Activated naive CD8-positive, alpha-beta T cell treated with anti-CD3 and anti-CD28 coated beads, Interleukin-2, amount 50 U/mL, for 24 hours (primary cell): ENCODE measurements at regions not wholly inside any gene's neighbourhood (a gene's known extent, or its start where the extent isn't known, plus 50 kb on each side); places are given as distances from the start of the nearest gene placed in this dataset.
A peak's percentile ranks its signal among the peaks of the same experiment; 100 is the strongest.
"Not testable (repeated sequence)": the region's sequence is repeated elsewhere in the genome, so short reads cannot be mapped to it uniquely, and the experiment has no call there.

Experiments used
- ATAC-seq: fragments of 150-1000 bp; cut with Tn5 transposase; one replicate; pipeline ENCODE4 v1.10.0; 2021
- DNase-seq: peaks from one replicate; pipeline ENCODE4 v3.0.0; 2021
- H3K27ac Mint-ChIP-seq: one replicate; pipeline ENCODE4 v1.8.0; 2021; ENCODE audit warnings: mild to moderate bottlenecking, mixed read lengths
- H3K27me3 Mint-ChIP-seq: one replicate; pipeline ENCODE4 v1.8.0; 2021; ENCODE audit warnings: mixed read lengths
- H3K36me3 Mint-ChIP-seq: one replicate; pipeline ENCODE4 v1.8.0; 2021; ENCODE audit warnings: low read depth, mixed read lengths
- H3K4me1 Mint-ChIP-seq: one replicate; pipeline ENCODE4 v1.8.0; 2021; ENCODE audit warnings: mixed read lengths
- H3K4me3 Mint-ChIP-seq: one replicate; pipeline ENCODE4 v1.8.0; 2021; ENCODE audit warnings: mild to moderate bottlenecking, moderate library complexity, mixed read lengths
- H3K9me3 Mint-ChIP-seq: one replicate; pipeline ENCODE4 v1.8.0; 2021; ENCODE audit warnings: mixed read lengths

- peaks cover under 1% of the 10 kb centered on the region for H3K4me1 Mint-ChIP-seq
- H3K27ac Mint-ChIP-seq = no peak overlapping the region
- no peak overlapping the region for H3K4me3 Mint-ChIP-seq
- H3K36me3 Mint-ChIP-seq = peaks cover 6% of the 10 kb centered on the region
- peaks cover 20% of the 10 kb centered on the region for H3K9me3 Mint-ChIP-seq
- H3K27me3 Mint-ChIP-seq = no peaks in the 10 kb centered on the region
- ATAC-seq (no peak), DNase-seq (no peak)
Observed at GRCh38 chr6:170192905-170193304, 98.0 kb downstream of the DLL1 start.

DNA sequence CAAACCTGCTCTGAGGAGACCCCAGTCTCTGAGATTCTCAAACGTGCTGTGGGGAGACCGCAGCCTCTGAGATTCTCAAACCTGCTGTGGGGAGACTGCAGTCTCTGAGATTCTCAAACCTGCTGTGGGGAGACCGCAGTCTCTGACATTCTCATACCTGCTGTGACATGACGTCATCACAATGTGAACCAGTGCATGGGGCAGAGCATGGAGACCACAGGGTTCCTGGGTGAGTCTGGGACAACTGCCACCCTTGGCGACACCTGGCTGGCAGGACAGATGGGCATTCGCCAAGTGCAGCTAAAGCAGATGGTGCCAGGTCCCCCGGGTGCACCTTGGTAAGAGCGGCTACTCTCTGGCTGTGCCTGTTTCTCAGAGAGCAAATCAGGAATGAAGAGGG lies 98.8 kb downstream of the DLL1 start:
- not testable (repeated sequence) for H3K27me3 Mint-ChIP-seq, H3K4me1 Mint-ChIP-seq, DNase-seq, H3K36me3 Mint-ChIP-seq, H3K4me3 Mint-ChIP-seq, ATAC-seq, H3K27ac Mint-ChIP-seq
- H3K9me3 Mint-ChIP-seq = peaks cover 20% of the 10 kb centered on the region

DNA sequence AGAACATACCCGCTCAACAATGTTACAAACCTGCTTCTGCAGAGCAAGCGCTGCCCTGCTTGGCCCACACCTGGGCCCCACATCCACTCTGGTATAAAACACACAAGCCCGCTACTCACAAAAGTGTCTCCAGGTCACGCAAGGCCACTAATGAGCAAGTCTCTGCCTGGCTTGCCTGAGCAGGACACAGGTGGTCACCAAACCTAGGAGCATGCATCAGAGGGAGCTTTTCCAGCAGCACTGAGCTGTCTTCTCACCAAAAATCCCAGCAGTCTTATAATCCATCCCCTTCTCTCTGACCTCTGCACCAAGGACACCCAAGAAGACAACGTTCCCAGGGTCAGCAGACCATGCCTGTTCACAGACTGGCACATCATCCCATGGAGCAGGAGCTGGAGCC lies 100.8 kb downstream of the DLL1 start:
- H3K4me3 Mint-ChIP-seq = no peak overlapping the region
- no peaks in the 10 kb centered on the region for H3K4me1 Mint-ChIP-seq
- H3K27me3 Mint-ChIP-seq = no peaks in the 10 kb centered on the region
- ATAC-seq = no peak
- DNase-seq = no peak
- no peak overlapping the region for H3K27ac Mint-ChIP-seq
- peaks cover 1% of the 10 kb centered on the region for H3K36me3 Mint-ChIP-seq
- peaks cover 8% of the 10 kb centered on the region for H3K9me3 Mint-ChIP-seq

DNA sequence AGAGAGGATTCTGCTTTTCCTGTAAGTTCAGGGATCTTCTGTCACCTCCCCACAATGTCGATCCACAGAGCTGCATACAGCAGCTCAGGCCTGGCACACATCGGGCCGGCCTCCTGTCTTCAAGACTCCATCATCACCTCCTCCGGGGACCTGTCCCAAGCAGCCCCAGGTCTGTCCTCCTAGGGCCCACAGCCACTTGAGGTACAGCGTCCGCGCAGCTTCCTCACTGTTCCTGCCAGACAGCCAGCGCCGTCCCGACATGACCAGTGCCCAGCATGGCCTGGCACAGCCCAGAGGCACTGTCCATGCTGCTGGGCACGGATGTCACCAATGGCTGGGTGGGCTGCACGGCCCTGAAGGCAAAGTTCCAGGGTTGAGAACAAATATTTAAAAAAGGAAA lies 101.6 kb downstream of the DLL1 start:
- DNase-seq = no peak
- Mint-ChIP-seq H3K9me3 (peaks cover 6% of the 10 kb centered on the region), H3K27ac (no peak overlapping the region), H3K27me3 (no peaks in the 10 kb centered on the region), H3K4me3 (no peak overlapping the region), H3K36me3 (no peaks in the 10 kb centered on the region), H3K4me1 (peaks cover under 1% of the 10 kb centered on the region)
- ATAC-seq = no peak

GRCh38 chr6:170188571-170189001 lies 102.3 kb downstream of the DLL1 start:
- Mint-ChIP-seq H3K27ac (no peak overlapping the region), H3K36me3 (no peaks in the 10 kb centered on the region), H3K4me3 (no peak overlapping the region)

GRCh38 chr6:170187669-170188566 lies 103.0 kb downstream of the DLL1 start:
- ATAC-seq = no peak
- H3K4me3 Mint-ChIP-seq = no peak overlapping the region
- no peak overlapping the region for H3K27ac Mint-ChIP-seq
- DNase-seq = no peak
- H3K4me1 Mint-ChIP-seq = peaks cover 2% of the 10 kb centered on the region
- H3K9me3 Mint-ChIP-seq = peaks cover 6% of the 10 kb centered on the region
- no peaks in the 10 kb centered on the region for H3K36me3 Mint-ChIP-seq
- no peaks in the 10 kb centered on the region for H3K27me3 Mint-ChIP-seq

More at GRCh38 chr6:170188571-170189001, 102.3 kb downstream of the DLL1 start:
- DNase-seq = no peak
- H3K27me3 Mint-ChIP-seq = no peaks in the 10 kb centered on the region
- ATAC-seq = no peak
- H3K4me1 Mint-ChIP-seq = peaks cover 2% of the 10 kb centered on the region
- peaks cover 2% of the 10 kb centered on the region for H3K9me3 Mint-ChIP-seq

GRCh38 chr6:170186941-170187668 lies 103.8 kb downstream of the DLL1 start:
- peaks cover 6% of the 10 kb centered on the region for H3K9me3 Mint-ChIP-seq
- no peak overlapping the region for H3K4me3 Mint-ChIP-seq
- no peak for ATAC-seq

DNA sequence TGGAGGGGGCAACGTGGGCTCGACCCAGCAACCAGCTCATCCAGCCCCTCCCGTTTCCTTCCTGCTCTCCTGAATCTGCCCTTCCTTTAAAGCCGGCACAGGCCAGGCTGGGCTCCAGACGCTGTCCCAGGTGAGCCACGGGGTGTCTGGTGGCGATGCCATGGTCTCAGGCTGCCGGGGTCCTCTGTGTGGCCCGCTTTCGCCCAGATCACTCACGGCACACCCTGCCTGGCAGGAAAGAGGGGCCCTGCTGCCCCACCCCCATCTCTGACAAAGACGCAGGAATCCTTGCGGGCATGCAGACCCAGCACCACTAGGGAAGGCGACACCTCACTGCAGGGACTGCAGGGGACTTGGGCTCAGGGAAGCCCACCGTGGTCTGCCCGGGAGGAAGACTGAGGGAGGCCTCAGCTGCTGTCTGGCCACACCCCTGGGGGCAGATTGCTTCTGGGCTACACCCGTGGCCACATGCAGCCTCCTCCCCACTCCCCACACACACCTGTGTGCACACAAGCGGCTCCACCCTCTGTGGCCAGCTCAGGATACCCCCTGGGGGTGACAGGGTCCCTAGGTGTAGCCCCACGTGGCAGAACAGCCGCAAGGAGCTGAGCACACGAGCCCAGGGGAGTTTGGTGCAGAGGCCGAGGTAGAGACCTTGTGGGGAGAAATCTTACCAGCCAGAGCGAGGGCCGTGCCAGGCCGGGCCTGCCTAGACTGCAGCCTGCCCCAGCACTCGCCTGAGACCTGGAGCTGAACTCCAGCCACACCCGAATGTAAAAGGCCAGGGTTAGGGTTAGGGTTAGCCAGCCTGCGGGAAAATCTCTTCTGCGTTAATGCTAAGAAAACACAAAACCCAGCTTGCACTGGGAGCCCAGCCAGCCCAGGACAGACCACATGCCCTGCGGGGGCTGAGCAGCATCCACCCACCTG lies 104.6 kb downstream of the DLL1 start:
- ATAC-seq = no peak
- Mint-ChIP-seq H3K27ac (no peak overlapping the region), H3K36me3 (no peaks in the 10 kb centered on the region), H3K4me3 (no peak overlapping the region), H3K9me3 (peaks cover 6% of the 10 kb centered on the region), H3K4me1 (peaks cover 2% of the 10 kb centered on the region), H3K27me3 (no peaks in the 10 kb centered on the region)
- no peak for DNase-seq

More at GRCh38 chr6:170186941-170187668, 103.8 kb downstream of the DLL1 start:
- Mint-ChIP-seq H3K36me3 (no peaks in the 10 kb centered on the region), H3K4me1 (peaks cover 2% of the 10 kb centered on the region), H3K27me3 (no peaks in the 10 kb centered on the region), H3K27ac (no peak overlapping the region)
- DNase-seq = no peak

GRCh38 chr6:170185175-170185978 lies 105.5 kb downstream of the DLL1 start:
- Mint-ChIP-seq H3K36me3 (no peaks in the 10 kb centered on the region), H3K27ac (no peak overlapping the region), H3K27me3 (no peaks in the 10 kb centered on the region), H3K4me1 (peaks cover 2% of the 10 kb centered on the region), H3K4me3 (no peak overlapping the region), H3K9me3 (peaks cover 6% of the 10 kb centered on the region)
- DNase-seq (no peak), ATAC-seq (no peak)

DNA sequence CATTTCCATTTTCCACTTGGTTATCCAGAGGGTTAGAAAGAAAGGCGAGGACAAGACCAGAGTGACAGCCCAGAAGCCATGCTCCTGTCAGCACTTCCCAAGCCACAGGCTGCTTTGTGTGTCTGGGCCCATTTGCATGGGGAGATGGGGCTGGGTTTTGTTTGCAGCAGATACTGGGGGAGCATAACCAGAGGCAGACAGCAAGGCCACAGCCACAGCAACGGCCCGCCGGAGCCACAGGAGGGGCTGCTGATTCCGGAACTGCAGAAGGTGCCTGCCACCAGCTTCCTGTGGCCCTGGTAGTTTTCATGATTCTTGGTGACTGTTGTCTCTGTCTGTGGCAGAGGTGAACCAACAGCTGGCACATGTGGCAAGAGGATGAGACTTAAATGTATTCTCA lies 106.6 kb downstream of the DLL1 start:
- Mint-ChIP-seq H3K4me1 (peaks cover 2% of the 10 kb centered on the region), H3K36me3 (no peaks in the 10 kb centered on the region), H3K27me3 (no peaks in the 10 kb centered on the region), H3K27ac (no peak overlapping the region), H3K9me3 (peaks cover 6% of the 10 kb centered on the region), H3K4me3 (no peak overlapping the region)
- no peak for ATAC-seq
- no peak for DNase-seq

- no peaks in the 10 kb centered on the region for H3K27me3 Mint-ChIP-seq
- no peak overlapping the region for H3K4me3 Mint-ChIP-seq
- H3K9me3 Mint-ChIP-seq = peaks cover 6% of the 10 kb centered on the region
- no peaks in the 10 kb centered on the region for H3K36me3 Mint-ChIP-seq
- DNase-seq (no peak), ATAC-seq (no peak)
- H3K27ac Mint-ChIP-seq = no peak overlapping the region
- peaks cover 2% of the 10 kb centered on the region for H3K4me1 Mint-ChIP-seq
Observed at GRCh38 chr6:170183521-170183920, 107.4 kb downstream of the DLL1 start.

DNA sequence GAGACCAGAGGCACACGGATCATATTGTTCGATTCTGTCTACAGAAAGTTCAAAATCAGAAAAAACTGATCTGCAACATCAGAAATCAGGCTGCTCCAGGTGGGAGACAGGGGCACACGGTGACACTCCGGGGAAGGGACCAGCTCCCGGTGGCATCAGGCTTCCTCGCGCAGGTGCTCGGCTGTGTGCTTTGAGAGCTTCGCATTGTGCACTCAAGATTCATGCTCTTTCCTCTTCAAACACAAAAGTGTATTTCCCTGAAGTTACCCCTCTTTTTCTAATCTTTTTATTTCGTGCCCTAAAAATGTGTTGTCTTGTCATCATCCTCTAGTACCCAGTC lies 108.1 kb downstream of the DLL1 start:
- no peak for ATAC-seq
- Mint-ChIP-seq H3K4me3 (no peak overlapping the region), H3K4me1 (peaks cover 2% of the 10 kb centered on the region), H3K27me3 (no peaks in the 10 kb centered on the region), H3K27ac (no peak overlapping the region), H3K9me3 (peaks cover 6% of the 10 kb centered on the region), H3K36me3 (no peaks in the 10 kb centered on the region)
- DNase-seq = no peak

- DNase-seq = no peak
- Mint-ChIP-seq H3K27me3 (no peaks in the 10 kb centered on the region), H3K4me3 (no peak overlapping the region), H3K27ac (peak overlapping the region; percentile 1), H3K4me1 (peaks cover 2% of the 10 kb centered on the region), H3K36me3 (no peaks in the 10 kb centered on the region), H3K9me3 (peaks cover 6% of the 10 kb centered on the region)
- no peak for ATAC-seq
Observed at GRCh38 chr6:170182093-170182780, 108.6 kb downstream of the DLL1 start.
